Peyer's patch (tissue), 4 donors: ENCODE measurements at regions not wholly inside any gene's neighbourhood (a gene's known extent, or its start where the extent isn't known, plus 50 kb on each side); places are given as distances from the start of the nearest gene placed in this dataset.
"Not testable (repeated sequence)": the region's sequence is repeated elsewhere in the genome, so short reads cannot be mapped to it uniquely, and the experiment has no call there.

Experiments used
- DNase-seq, 3 donors: peaks; one replicate each; pipeline ENCODE4 v3.0.0-alpha.2; 2017 to 2019
- H3K27ac ChIP-seq, 4 donors: fragments of 200-600 bp; sonication (generic); one replicate each; pipeline ENCODE4 v1.5.1; 2016 to 2019
- H3K27me3 ChIP-seq, 2 donors: fragments of 200-600 bp; sonication (generic); one replicate each; pipeline ENCODE4 v1.5.1; 2019
- H3K36me3 ChIP-seq, 3 donors: fragments of 200-600 bp; sonication (generic); one replicate each; pipeline ENCODE4 v1.5.1; 2016 to 2019
- H3K4me1 ChIP-seq, 4 donors: fragments of 200-600 bp; sonication (generic); one replicate each; pipeline ENCODE4 v1.5.1; 2016 to 2019
- H3K4me3 ChIP-seq, 4 donors: fragments of 200-600 bp; sonication (generic); 1 replicate in 3 of 4; 2 replicates in 1 of 4; pipeline ENCODE4 v1.5.1; 2016 to 2019; ENCODE audit warnings: mild to moderate bottlenecking in 1 of 4
- H3K9me3 ChIP-seq, 4 donors: fragments of 200-600 bp; sonication (generic); one replicate each; pipeline ENCODE4 v1.5.1; 2016 to 2019; ENCODE audit warnings: mild to moderate bottlenecking in 1 of 4
- POLR2A ChIP-seq, 2 donors: fragments of 450-650 bp; IDR thresholded peaks; one replicate each; pipeline ENCODE4 v1.5.1; 2017; ENCODE audit warnings: antibody characterized with exemption in 2 of 2, mild to moderate bottlenecking in 2 of 2, moderate library complexity in 2 of 2
- TF ChIP-seq, protein P1 (sequence below), 6 experiments: fragments of 450-650 bp in 4 of 6; fragments of 200-600 bp in 2 of 6; sonication (generic) in 1 of 6; IDR thresholded peaks; one replicate each; pipeline ENCODE4 v1.5.1; 2017 to 2019; ENCODE audit warnings: antibody characterized with exemption in 6 of 6, mild to moderate bottlenecking in 3 of 6, moderate library complexity in 1 of 6

DNA sequence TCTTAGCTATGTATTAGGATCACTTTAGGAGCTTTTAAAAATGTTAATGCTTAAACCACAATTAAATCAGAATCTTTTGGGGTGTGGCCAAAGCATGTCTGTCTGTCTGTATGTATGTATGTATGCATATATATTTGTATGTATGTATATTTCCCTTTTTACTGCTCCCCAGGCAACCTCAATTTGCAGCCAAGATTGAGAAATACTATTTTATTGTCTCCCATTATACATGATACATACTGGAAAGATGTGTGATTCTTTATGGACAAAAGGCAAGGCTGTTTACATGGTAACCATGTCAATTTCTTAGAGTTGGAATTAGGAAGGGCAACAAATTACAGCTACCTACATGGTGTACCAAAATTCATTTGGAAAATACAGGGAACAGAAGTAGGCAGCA lies 783.6 kb downstream of the ETS1 start:
- no peak for DNase-seq
- H3K4me3 ChIP-seq = no peak overlapping the region
- no peaks in the 10 kb centered on the region for H3K4me1 ChIP-seq
- no peaks in the 10 kb centered on the region for H3K9me3 ChIP-seq
- no peaks in the 10 kb centered on the region for H3K36me3 ChIP-seq
- H3K27ac ChIP-seq = no peak overlapping the region
- no peak for TF ChIP-seq POLR2A (IDR thresholded peaks at IDR 0.05)
- TF ChIP-seq, protein P1, sequence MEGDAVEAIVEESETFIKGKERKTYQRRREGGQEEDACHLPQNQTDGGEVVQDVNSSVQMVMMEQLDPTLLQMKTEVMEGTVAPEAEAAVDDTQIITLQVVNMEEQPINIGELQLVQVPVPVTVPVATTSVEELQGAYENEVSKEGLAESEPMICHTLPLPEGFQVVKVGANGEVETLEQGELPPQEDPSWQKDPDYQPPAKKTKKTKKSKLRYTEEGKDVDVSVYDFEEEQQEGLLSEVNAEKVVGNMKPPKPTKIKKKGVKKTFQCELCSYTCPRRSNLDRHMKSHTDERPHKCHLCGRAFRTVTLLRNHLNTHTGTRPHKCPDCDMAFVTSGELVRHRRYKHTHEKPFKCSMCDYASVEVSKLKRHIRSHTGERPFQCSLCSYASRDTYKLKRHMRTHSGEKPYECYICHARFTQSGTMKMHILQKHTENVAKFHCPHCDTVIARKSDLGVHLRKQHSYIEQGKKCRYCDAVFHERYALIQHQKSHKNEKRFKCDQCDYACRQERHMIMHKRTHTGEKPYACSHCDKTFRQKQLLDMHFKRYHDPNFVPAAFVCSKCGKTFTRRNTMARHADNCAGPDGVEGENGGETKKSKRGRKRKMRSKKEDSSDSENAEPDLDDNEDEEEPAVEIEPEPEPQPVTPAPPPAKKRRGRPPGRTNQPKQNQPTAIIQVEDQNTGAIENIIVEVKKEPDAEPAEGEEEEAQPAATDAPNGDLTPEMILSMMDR (IDR thresholded peaks at IDR 0.05) = no peak
- H3K27me3 ChIP-seq = no peaks in the 10 kb centered on the region

DNA sequence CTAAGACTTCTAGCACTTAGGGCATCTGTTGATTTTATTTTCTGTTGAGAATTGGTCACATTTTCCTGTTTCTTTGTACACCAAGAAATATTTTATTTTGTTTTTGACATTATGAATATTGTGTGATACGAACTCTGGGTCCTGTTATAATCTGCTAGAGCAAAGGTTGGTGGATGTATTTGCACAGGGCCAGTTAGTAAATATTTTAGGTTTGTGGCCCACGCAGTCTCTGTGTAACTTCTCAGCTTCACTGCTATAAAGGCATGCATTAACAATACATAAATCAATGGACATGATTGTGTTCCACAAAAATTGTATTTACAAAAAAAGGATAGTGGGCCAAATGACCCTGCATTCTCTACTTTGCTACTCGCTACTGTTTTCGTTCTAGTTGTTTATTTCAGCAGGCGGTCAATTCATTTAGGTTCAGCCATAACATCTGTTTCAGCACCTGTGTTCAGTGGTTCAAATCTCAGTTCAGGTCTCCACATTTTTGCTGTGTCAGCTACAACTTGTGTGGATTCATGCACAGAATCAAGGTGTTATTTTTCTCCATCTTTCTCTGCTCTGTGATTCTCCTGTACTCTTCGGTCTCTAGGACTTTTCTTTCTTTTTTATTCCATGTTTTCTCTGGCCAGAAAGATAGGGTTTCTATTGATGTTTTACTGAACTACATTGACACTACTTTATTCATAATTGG lies 786.2 kb downstream of the ETS1 start:
- no peak overlapping the region for H3K4me3 ChIP-seq
- H3K27me3 ChIP-seq = no peaks in the 10 kb centered on the region
- TF ChIP-seq POLR2A (IDR thresholded peaks at IDR 0.05) = no peak
- TF ChIP-seq, protein P1 (IDR thresholded peaks at IDR 0.05) = no peak

DNA sequence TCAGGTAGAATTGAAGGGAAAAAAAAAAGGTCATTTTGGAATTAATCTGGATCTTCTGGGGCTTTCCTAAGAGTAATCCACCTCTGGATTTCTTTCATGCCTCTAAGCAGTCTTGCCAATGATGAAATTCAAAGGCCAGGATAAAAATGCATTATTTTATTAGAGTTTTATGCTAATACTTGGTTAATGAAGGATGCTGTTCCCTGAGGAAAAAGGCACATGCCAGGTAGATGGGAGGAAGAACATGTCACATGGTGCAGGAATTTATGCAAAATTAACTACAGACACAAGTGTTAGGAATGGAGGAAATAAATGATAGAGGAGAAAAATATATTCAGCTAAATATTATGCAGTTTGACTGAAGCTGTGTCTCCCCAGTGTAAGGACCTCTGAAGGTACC lies 792.0 kb downstream of the ETS1 start:
- TF ChIP-seq POLR2A (IDR thresholded peaks at IDR 0.05) = no peak
- TF ChIP-seq, protein P1 (IDR thresholded peaks at IDR 0.05) = no peak
- Histone ChIP-seq H3K4me3 (no peak overlapping the region), H3K27me3 (no peaks in the 10 kb centered on the region), H3K36me3 (no peaks in the 10 kb centered on the region), H3K27ac (no peak overlapping the region), H3K9me3 (no peaks in the 10 kb centered on the region), H3K4me1 (no peaks in the 10 kb centered on the region)
- no peak for DNase-seq

More for the DNA sequence above, 786.2 kb downstream of the ETS1 start:
- Histone ChIP-seq H3K9me3 (no peaks in the 10 kb centered on the region), H3K4me1 (no peaks in the 10 kb centered on the region), H3K36me3 (no peaks in the 10 kb centered on the region), H3K27ac (no peak overlapping the region)
- DNase-seq = no peak

DNA sequence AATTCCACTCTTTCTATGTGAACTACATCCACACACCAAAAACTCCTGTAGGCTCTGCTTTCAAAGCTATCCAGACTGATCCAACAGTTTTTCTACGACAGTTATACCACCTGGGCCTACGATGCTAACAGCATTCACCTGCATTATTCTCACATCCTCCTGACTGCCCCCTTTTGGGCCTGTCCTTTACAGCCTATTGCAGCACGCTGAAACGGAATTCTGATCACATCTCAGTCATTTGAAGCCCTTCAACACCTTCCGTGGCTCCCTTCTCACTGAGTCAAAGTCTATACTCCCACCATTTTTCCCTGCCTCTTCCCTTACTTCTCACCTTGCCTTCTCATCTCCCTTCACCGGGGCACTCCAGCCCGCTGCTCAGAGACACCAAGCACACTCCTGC lies 791.3 kb upstream of the KIRREL3 start:
- DNase-seq = no peak
- Histone ChIP-seq H3K36me3 (no peaks in the 10 kb centered on the region), H3K4me1 (no peaks in the 10 kb centered on the region), H3K27ac (no peak overlapping the region), H3K9me3 (no peaks in the 10 kb centered on the region), H3K27me3 (no peaks in the 10 kb centered on the region), H3K4me3 (no peak overlapping the region)
- TF ChIP-seq, protein P1 (IDR thresholded peaks at IDR 0.05) = no peak
- TF ChIP-seq POLR2A (IDR thresholded peaks at IDR 0.05) = no peak

DNA sequence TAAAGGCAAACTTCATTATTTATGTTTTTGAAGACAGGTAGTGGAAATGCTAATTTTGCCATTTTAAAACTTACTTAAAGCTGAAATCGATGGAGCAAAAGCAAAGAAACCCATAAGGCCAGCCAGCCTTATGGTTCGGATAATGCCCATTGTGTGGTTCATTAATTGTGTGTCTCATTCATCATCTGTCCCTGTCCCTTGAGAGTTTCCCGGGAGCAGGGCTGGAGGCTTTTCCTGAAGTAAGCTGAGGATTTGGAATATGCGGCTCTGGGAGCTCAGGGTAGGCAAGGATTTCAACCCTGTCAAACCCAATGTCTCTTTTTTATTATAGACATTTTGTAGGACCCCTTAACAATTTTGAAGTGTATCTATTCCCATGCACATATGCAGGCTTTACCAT lies 790.0 kb upstream of the KIRREL3 start:
- H3K4me3 ChIP-seq = no peak overlapping the region
- H3K27me3 ChIP-seq = no peaks in the 10 kb centered on the region
- DNase-seq = no peak
- no peaks in the 10 kb centered on the region for H3K4me1 ChIP-seq
- no peaks in the 10 kb centered on the region for H3K36me3 ChIP-seq
- no peaks in the 10 kb centered on the region for H3K9me3 ChIP-seq
- TF ChIP-seq, protein P1 (IDR thresholded peaks at IDR 0.05) = no peak
- no peak for TF ChIP-seq POLR2A (IDR thresholded peaks at IDR 0.05)
- H3K27ac ChIP-seq = no peak overlapping the region

DNA sequence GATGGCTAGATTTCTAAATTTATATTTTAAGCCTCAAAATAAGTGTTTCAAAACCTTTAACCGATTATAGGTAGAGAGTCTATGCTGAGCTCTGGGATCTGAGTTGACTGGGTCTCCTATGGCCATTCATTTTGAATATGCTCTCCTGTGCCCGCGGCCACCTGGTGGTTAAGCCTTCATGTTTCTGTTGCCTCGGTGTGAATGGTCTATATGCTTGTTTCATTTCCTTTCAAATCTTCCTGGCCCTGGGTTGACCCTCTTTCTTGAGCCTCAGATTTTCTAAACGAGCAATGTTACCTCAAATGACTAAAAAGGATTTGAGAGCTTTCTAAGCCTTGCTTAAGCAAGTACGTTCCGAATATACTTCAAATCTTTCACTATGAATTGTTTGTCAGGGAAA lies 789.4 kb upstream of the KIRREL3 start:
- Histone ChIP-seq H3K27ac (no peak overlapping the region), H3K4me3 (no peak overlapping the region), H3K4me1 (no peaks in the 10 kb centered on the region), H3K36me3 (no peaks in the 10 kb centered on the region), H3K9me3 (no peaks in the 10 kb centered on the region), H3K27me3 (no peaks in the 10 kb centered on the region)
- TF ChIP-seq POLR2A (IDR thresholded peaks at IDR 0.05) = no peak
- TF ChIP-seq, protein P1 (IDR thresholded peaks at IDR 0.05) = peak in 3 of 6 experiments; percentile 7 to 27 (median 16)
- DNase-seq = peak in 1 of 3 donors; percentile 48

DNA sequence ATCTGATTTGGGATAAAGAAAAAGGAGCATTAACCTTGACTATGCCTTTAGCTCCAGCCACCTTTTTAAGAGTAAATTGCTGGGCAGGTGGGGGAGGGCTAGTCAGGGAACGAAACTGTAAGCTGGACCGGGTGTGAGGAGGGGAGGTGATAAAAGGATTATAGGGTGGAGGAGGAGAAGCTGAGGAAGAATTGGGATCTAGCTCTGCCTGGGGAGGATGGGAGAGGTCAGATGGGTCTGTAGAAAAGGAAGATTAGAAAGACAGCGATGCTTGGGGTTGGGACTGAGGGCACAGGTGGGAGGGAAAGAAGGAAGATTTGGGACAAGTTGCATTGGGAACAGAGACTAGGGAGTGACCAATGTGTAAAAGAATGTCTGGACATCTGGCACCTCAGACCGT lies 772.4 kb upstream of the KIRREL3 start:
- H3K27ac ChIP-seq, H3K36me3 ChIP-seq, H3K27me3 ChIP-seq, H3K4me1 ChIP-seq, H3K4me3 ChIP-seq, DNase-seq, H3K9me3 ChIP-seq: not testable (repeated sequence)

DNA sequence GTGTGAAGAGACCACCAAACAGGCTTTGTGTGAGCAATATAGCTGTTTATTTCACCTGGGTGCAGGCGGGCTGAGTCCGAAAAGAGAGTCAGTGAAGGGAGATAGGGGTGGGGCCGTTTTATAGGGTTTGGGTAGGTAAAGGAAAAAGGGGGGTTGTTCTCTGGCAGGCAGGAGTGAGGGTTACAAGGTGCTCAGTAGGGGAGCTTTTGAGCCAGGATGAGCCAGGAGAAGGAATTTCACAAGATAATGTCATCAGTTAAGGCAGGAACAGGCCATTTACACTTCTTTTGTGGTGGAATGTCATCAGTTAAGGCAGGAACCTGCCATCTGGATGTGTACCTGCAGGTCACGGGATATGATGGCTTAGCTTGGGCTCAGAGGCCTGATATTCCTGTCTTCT lies 768.4 kb upstream of the KIRREL3 start:
- not testable (repeated sequence) for H3K4me1 ChIP-seq, H3K27ac ChIP-seq, H3K36me3 ChIP-seq, DNase-seq, H3K4me3 ChIP-seq, H3K9me3 ChIP-seq, H3K27me3 ChIP-seq
